Parathyroid adenoma (tissue), 2 donors: ENCODE measurements at regions not wholly inside any gene's neighbourhood (a gene's known extent, or its start where the extent isn't known, plus 50 kb on each side); places are given as distances from the start of the nearest gene placed in this dataset.

Source experiments
- H2AFZ ChIP-seq: fragments of 300-600 bp; sonication (generic); one replicate; pipeline ENCODE4 v1.7.0; 2017; ENCODE audit warnings: antibody characterized with exemption, mild to moderate bottlenecking
- H3K27ac ChIP-seq: fragments of 300-600 bp; sonication (generic); one replicate; pipeline ENCODE4 v1.7.0; 2017
- H3K27me3 ChIP-seq: fragments of 300-600 bp; sonication (generic); one replicate; pipeline ENCODE4 v1.7.0; 2017; ENCODE audit warnings: low read length; ENCODE audit not compliant: control insufficient read depth, insufficient read depth
- H3K36me3 ChIP-seq: fragments of 300-600 bp; sonication (generic); one replicate; pipeline ENCODE4 v1.7.0; 2017; ENCODE audit warnings: low read length; ENCODE audit not compliant: control insufficient read depth, insufficient read depth
- H3K4me1 ChIP-seq: fragments of 300-600 bp; sonication (generic); one replicate; pipeline ENCODE4 v1.7.0; 2017; ENCODE audit warnings: control low read depth
- H3K4me2 ChIP-seq: fragments of 300-600 bp; sonication (generic); one replicate; pipeline ENCODE4 v1.7.0; 2017; ENCODE audit warnings: low read length
- H3K4me3 ChIP-seq: fragments of 300-600 bp; sonication (generic); one replicate; pipeline ENCODE4 v1.7.0; 2017; ENCODE audit warnings: low read depth, low read length
- H3K79me2 ChIP-seq: fragments of 300-600 bp; sonication (generic); one replicate; pipeline ENCODE4 v1.7.0; 2017; ENCODE audit warnings: control low read depth
- H3K9ac ChIP-seq: fragments of 300-600 bp; sonication (generic); one replicate; pipeline ENCODE4 v1.7.0; 2017; ENCODE audit warnings: mild to moderate bottlenecking
- H3K9me3 ChIP-seq: fragments of 300-600 bp; sonication (generic); one replicate; pipeline ENCODE4 v1.7.0; 2017; ENCODE audit warnings: low read length; ENCODE audit not compliant: control insufficient read depth
- CTCF ChIP-seq: fragments of 300-600 bp; sonication (generic); IDR thresholded peaks from one replicate; pipeline ENCODE4 v1.7.0; 2017; ENCODE audit warnings: antibody characterized with exemption, mild to moderate bottlenecking
- donor health status: primary hyperparathyroidism.

GRCh38 chr18:71689416-71690160 is 854.6 kb downstream of the CBLN2 start:
- Histone ChIP-seq H3K27me3 (no peaks in the 10 kb centered on the region), H3K4me2 (no peak overlapping the region), H3K9me3 (no peaks in the 10 kb centered on the region)

GRCh38 chr18:71682591-71682990 is 861.6 kb downstream of the CBLN2 start:
- Histone ChIP-seq H2AFZ (no peak overlapping the region), H3K4me2 (no peak overlapping the region), H3K79me2 (no peaks in the 10 kb centered on the region), H3K9me3 (no peaks in the 10 kb centered on the region), H3K27ac (no peak overlapping the region), H3K9ac (no peak overlapping the region), H3K4me1 (no peaks in the 10 kb centered on the region), H3K4me3 (no peak overlapping the region), H3K36me3 (no peaks in the 10 kb centered on the region), H3K27me3 (no peaks in the 10 kb centered on the region)
- TF ChIP-seq CTCF, result no peak

More at GRCh38 chr18:71689416-71690160, 854.6 kb downstream of the CBLN2 start:
- Histone ChIP-seq H3K79me2 (no peaks in the 10 kb centered on the region), H3K9ac (no peak overlapping the region), H3K27ac (no peak overlapping the region), H3K36me3 (no peaks in the 10 kb centered on the region), H2AFZ (no peak overlapping the region), H3K4me3 (no peak overlapping the region), H3K4me1 (no peaks in the 10 kb centered on the region)
- TF ChIP-seq CTCF, result no peak

- Histone ChIP-seq H3K4me2 (no peak overlapping the region), H3K79me2 (no peaks in the 10 kb centered on the region), H3K9ac (no peak overlapping the region), H2AFZ (no peak overlapping the region), H3K9me3 (no peaks in the 10 kb centered on the region), H3K4me3 (no peak overlapping the region), H3K4me1 (no peaks in the 10 kb centered on the region), H3K27ac (no peak overlapping the region), H3K36me3 (no peaks in the 10 kb centered on the region), H3K27me3 (no peaks in the 10 kb centered on the region)
- no peak for TF ChIP-seq CTCF
Observed at GRCh38 chr18:71678144-71678543, 866.0 kb downstream of the CBLN2 start.

- no peak overlapping the region for H3K9ac ChIP-seq
- no peaks in the 10 kb centered on the region for H3K4me1 ChIP-seq
- H3K4me3 ChIP-seq, result no peak overlapping the region
- no peak for TF ChIP-seq CTCF
- H3K36me3 ChIP-seq, result no peaks in the 10 kb centered on the region
- no peak overlapping the region for H3K27ac ChIP-seq
- no peak overlapping the region for H2AFZ ChIP-seq
- H3K4me2 ChIP-seq, result no peak overlapping the region
- H3K9me3 ChIP-seq, result no peaks in the 10 kb centered on the region
- no peaks in the 10 kb centered on the region for H3K79me2 ChIP-seq
- no peaks in the 10 kb centered on the region for H3K27me3 ChIP-seq
Observed at GRCh38 chr18:71673954-71674353, 870.2 kb downstream of the CBLN2 start.

- no peak overlapping the region for H3K4me2 ChIP-seq
- H3K4me1 ChIP-seq, result no peaks in the 10 kb centered on the region
- no peak overlapping the region for H3K9ac ChIP-seq
- no peaks in the 10 kb centered on the region for H3K79me2 ChIP-seq
- no peak overlapping the region for H3K4me3 ChIP-seq
- H3K27ac ChIP-seq, result no peak overlapping the region
- H3K27me3 ChIP-seq, result no peaks in the 10 kb centered on the region
- H2AFZ ChIP-seq, result no peak overlapping the region
- H3K36me3 ChIP-seq, result no peaks in the 10 kb centered on the region
- H3K9me3 ChIP-seq, result no peaks in the 10 kb centered on the region
- TF ChIP-seq CTCF, result no peak
Observed at GRCh38 chr18:71673498-71673897, 870.6 kb downstream of the CBLN2 start.
